ENCODE measurements at regions not wholly inside any gene's neighbourhood (a gene's known extent, or its start where the extent isn't known, plus 50 kb on each side); places are given as distances from the start of the nearest gene placed in this dataset.

DNA sequence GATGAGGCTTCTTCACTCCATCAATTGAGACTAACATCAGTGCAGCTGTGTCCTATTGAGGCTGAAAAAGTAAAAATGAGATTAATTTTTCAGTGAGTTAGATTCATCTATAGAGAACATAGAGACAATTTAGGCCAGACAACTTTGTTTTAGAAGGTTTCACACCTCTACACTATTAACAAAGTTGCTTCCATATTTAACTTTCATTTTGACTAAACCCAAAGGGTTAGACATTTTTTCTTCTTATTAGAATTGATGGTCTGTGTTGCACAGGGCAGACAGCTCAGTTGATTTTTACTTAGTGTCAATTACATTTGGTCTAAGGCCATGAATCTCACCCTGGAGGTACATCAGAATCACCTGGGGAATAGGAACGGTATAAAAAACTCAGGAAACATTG, 130.2 kb upstream of the NXPH2 start:
- dilution Hi-C loops (cut with MboI; ENCODE audit: extremely low pct_ligation_motif_present, low sequenced_read_pairs): no loop called here
- H2AFZ ChIP-seq (ENCODE audit: control insufficient read depth, low read length): no peak overlapping the region
- FAIRE-seq (no peak), DNase-seq (ENCODE audit: low read depth, low spot score) (no peak)
- no peak overlapping the region for H3K4me3 ChIP-seq (ENCODE audit: control insufficient read depth in 2 of 3, extremely low read depth in 1 of 3, insufficient read depth in 2 of 3, low read depth in 1 of 3, low read length in 3 of 3)
- H3K36me3 ChIP-seq (ENCODE audit: control insufficient read depth in 2 of 2, extremely low read depth in 1 of 2, insufficient read depth in 2 of 2, low read length in 2 of 2): no peaks in the 10 kb centered on the region
- H3K4me1 ChIP-seq (ENCODE audit: control insufficient read depth, extremely low read depth, insufficient read depth, low read length): no peaks in the 10 kb centered on the region
- no peaks in the 10 kb centered on the region for H3K27me3 ChIP-seq (ENCODE audit: control insufficient read depth, extremely low read depth, insufficient read depth, low read length)
- H3K9ac ChIP-seq (ENCODE audit: control insufficient read depth, extremely low read depth, insufficient read depth, low read length): no peak overlapping the region
- H3K27ac ChIP-seq (ENCODE audit: control insufficient read depth, insufficient read depth, low read length): no peak overlapping the region
- H4K20me1 ChIP-seq (ENCODE audit: control insufficient read depth, extremely low read depth, insufficient read depth, low read length): no peaks in the 10 kb centered on the region
- H3K9me3 ChIP-seq (ENCODE audit: control insufficient read depth, low read depth, low read length): no peaks in the 10 kb centered on the region
- no peak overlapping the region for H3K4me2 ChIP-seq (ENCODE audit: control insufficient read depth, extremely low read depth, insufficient read depth, low read depth, low read length)
- no peaks in the 10 kb centered on the region for H3K79me2 ChIP-seq (ENCODE audit: control insufficient read depth, insufficient read depth, low read length)
- H3K9me1 ChIP-seq (ENCODE audit: control insufficient read depth, extremely low read depth, insufficient read depth, low read length): no peaks in the 10 kb centered on the region
- no peak for TF ChIP-seq EZH2 (IDR thresholded peaks at IDR 0.05; ENCODE audit: low read length)
- TF ChIP-seq, protein P1, sequence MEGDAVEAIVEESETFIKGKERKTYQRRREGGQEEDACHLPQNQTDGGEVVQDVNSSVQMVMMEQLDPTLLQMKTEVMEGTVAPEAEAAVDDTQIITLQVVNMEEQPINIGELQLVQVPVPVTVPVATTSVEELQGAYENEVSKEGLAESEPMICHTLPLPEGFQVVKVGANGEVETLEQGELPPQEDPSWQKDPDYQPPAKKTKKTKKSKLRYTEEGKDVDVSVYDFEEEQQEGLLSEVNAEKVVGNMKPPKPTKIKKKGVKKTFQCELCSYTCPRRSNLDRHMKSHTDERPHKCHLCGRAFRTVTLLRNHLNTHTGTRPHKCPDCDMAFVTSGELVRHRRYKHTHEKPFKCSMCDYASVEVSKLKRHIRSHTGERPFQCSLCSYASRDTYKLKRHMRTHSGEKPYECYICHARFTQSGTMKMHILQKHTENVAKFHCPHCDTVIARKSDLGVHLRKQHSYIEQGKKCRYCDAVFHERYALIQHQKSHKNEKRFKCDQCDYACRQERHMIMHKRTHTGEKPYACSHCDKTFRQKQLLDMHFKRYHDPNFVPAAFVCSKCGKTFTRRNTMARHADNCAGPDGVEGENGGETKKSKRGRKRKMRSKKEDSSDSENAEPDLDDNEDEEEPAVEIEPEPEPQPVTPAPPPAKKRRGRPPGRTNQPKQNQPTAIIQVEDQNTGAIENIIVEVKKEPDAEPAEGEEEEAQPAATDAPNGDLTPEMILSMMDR (optimal IDR thresholded peaks at IDR 0.05 in 1 of 3, IDR thresholded peaks at IDR 0.05 in 1 of 3, conservative IDR thresholded peaks at IDR 0.05 in 1 of 3; ENCODE audit: extremely low read depth in 1 of 3, insufficient read depth in 2 of 3, low read length in 3 of 3): no peak

- no peaks in the 10 kb centered on the region for H3K27me3 ChIP-seq (ENCODE audit: control insufficient read depth, extremely low read depth, insufficient read depth, low read length)
- no peak overlapping the region for H2AFZ ChIP-seq (ENCODE audit: control insufficient read depth, low read length)
- H3K4me2 ChIP-seq (ENCODE audit: control insufficient read depth, extremely low read depth, insufficient read depth, low read depth, low read length): no peak overlapping the region
- no peaks in the 10 kb centered on the region for H4K20me1 ChIP-seq (ENCODE audit: control insufficient read depth, extremely low read depth, insufficient read depth, low read length)
- H3K4me1 ChIP-seq (ENCODE audit: control insufficient read depth, extremely low read depth, insufficient read depth, low read length): no peaks in the 10 kb centered on the region
- H3K79me2 ChIP-seq (ENCODE audit: control insufficient read depth, insufficient read depth, low read length): no peaks in the 10 kb centered on the region
- TF ChIP-seq, protein P1 (optimal IDR thresholded peaks at IDR 0.05 in 1 of 3, IDR thresholded peaks at IDR 0.05 in 1 of 3, conservative IDR thresholded peaks at IDR 0.05 in 1 of 3; ENCODE audit: extremely low read depth in 1 of 3, insufficient read depth in 2 of 3, low read length in 3 of 3): no peak
- TF ChIP-seq EZH2 (IDR thresholded peaks at IDR 0.05; ENCODE audit: low read length): no peak
- H3K9me1 ChIP-seq (ENCODE audit: control insufficient read depth, extremely low read depth, insufficient read depth, low read length): no peaks in the 10 kb centered on the region
- no peak overlapping the region for H3K4me3 ChIP-seq (ENCODE audit: control insufficient read depth in 2 of 3, extremely low read depth in 1 of 3, insufficient read depth in 2 of 3, low read depth in 1 of 3, low read length in 3 of 3)
- no peaks in the 10 kb centered on the region for H3K36me3 ChIP-seq (ENCODE audit: control insufficient read depth in 2 of 2, extremely low read depth in 1 of 2, insufficient read depth in 2 of 2, low read length in 2 of 2)
- H3K9ac ChIP-seq (ENCODE audit: control insufficient read depth, extremely low read depth, insufficient read depth, low read length): no peak overlapping the region
- DNase-seq (ENCODE audit: low read depth, low spot score) (no peak), FAIRE-seq (no peak)
- H3K9me3 ChIP-seq (ENCODE audit: control insufficient read depth, low read depth, low read length): no peaks in the 10 kb centered on the region
- dilution Hi-C loops (cut with MboI; ENCODE audit: extremely low pct_ligation_motif_present, low sequenced_read_pairs): no loop called here
- H3K27ac ChIP-seq (ENCODE audit: control insufficient read depth, insufficient read depth, low read length): no peak overlapping the region
These were observed 126.4 kb upstream of the NXPH2 start for GRCh38 chr2:138906549-138906948.
